CD4-positive, alpha-beta T cell treated with Interleukin-17A for 1 hour (primary cell): ENCODE measurements at regions not wholly inside any gene's neighbourhood (a gene's known extent, or its start where the extent isn't known, plus 50 kb on each side); places are given as distances from the start of the nearest gene placed in this dataset.

Experiments
- DNase-seq: peaks from one replicate; pipeline ENCODE4 v3.0.0-alpha.2; 2020

GRCh38 chr7:12741951-12742575 lies 54.6 kb downstream of the ARL4A start:
- DNase-seq = no peak

DNA sequence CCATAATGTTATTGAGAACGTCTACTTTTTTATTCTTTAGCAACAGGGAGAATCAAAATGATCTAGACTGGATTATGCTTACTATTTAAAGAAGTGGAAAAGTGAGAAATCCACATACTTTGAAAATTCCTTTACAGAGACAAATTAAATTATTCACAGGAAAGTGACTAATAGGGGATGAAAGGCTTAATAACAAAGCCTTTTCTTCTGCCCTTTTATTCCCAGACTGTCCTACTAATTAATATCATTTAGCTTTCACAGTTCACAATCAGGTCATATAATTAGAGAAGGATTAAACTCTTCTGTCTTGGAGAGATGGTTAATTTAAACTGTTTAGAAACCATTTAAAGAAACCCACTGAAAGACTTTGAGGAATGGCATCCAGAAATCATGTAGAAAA lies 58.8 kb downstream of the ARL4A start:
- no peak for DNase-seq

GRCh38 chr7:12747687-12748306 lies 60.4 kb downstream of the ARL4A start:
- no peak for DNase-seq

- no peak for DNase-seq
Observed at GRCh38 chr7:12749069-12749468, 61.6 kb downstream of the ARL4A start.

DNA sequence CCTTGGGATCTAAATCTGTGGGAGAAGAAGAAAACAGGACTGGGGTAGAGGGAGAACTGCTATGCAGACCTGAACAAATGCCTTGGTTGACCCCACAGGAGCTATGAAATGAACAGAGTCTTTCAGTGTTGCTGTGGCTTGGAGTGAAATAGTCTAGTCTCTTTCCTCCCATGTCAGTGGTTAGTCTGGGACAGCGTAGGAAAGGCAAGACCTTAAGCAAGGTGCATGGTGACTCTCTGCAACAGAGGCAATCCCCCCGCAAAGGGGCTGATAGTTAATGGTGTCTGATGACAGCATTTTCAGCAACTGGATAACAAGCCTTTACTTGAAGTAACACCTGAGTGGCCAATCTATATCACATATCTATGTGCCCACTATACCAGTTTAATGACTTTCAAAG lies 62.3 kb downstream of the ARL4A start:
- DNase-seq = no peak

DNA sequence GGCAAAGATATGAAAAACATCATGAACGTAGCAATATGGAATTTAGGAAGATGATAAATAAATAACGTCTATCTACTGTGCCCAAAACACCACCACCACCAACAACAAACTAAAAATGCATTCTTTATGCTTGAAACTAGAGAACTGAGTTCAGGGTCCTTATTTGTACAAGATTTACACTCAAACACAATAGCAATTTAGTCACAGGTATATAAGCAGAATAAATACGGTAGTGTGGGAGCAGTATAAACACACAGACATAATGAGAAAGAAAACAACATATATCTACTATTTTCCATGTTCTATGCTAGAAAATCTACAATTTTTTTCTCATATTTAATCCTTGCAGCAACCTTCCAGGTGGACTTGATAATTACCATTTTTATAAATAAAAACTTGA lies 64.3 kb downstream of the ARL4A start:
- no peak for DNase-seq

DNA sequence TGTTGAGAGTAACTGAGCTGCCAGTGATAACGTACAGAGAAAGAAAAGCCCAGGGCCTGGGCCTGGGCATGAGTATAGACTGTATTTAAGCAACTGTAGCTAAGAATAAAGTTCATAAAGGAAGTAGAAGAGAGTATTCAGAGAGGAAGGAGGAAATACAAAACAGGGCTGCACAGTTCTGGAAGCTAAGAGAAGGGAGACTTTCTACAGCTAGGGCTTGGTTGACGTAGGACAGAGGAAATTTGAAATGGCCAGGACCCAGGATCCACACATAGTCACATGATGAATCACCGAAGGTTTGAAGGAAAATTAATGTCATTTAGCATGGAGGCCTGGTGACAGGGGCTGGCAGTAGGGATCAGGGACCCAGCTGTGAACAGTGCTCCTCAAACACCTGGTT lies 66.7 kb downstream of the ARL4A start:
- no peak for DNase-seq

DNA sequence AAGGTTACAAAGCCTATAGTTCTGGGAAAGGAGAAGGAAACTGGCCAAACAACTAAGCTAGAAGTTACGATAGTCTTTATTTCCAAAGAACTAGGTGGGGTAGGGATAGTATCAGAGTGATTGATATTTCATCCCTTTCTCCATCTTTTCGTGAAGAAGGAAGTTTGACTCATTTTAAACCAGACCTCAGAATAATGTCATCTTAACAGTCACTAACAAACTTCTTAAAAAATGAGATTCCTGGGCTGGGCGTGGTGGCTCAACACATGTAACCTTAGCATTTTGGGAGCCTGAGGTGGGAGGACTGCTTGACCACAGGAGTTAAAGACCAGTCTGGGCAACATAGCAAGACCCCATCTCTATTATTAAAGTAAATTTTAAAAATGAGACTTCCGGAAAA lies 69.4 kb downstream of the ARL4A start:
- DNase-seq = no peak

DNA sequence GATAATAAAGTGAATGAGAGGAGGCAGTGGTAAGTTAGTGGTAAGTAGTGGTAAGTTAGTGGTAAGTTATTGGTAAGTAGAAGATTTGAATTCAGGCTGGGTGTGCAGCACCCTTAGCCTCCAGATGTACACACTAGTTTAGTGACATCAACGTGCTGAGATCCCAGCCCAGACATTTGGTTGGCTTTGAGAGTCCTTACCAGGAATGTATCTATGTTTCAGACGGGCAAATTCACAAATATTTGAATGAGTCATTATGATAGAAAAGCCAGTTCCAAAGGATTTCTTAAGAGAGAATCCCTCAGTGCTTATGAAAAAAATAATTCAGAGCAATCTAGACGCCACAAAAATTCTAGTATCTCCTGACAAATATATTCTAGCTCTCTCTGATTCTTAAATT lies 70.0 kb downstream of the ARL4A start:
- no peak for DNase-seq

GRCh38 chr7:12759151-12759550 lies 71.7 kb downstream of the ARL4A start:
- DNase-seq = no peak

DNA sequence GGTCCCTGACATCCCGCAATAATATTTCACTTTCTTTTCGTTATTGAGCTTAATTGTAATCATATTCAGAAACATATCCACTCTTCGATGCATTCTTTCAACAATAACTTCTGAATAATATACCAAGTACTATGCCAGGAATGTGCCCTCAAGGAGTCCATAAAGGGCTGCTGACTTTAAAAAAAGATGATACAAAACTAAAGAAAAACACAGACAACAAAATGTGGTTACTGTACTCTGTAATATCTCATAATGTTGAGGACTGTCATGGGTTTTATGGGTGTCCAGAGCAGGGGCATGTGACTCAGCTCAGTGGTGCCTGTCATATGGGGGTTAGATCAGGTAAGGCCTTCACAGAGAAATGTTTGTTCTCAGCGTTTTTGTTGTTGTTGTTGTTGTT lies 73.7 kb downstream of the ARL4A start:
- DNase-seq = no peak

- no peak for DNase-seq
Observed at GRCh38 chr7:12761691-12762090, 74.3 kb downstream of the ARL4A start.

DNA sequence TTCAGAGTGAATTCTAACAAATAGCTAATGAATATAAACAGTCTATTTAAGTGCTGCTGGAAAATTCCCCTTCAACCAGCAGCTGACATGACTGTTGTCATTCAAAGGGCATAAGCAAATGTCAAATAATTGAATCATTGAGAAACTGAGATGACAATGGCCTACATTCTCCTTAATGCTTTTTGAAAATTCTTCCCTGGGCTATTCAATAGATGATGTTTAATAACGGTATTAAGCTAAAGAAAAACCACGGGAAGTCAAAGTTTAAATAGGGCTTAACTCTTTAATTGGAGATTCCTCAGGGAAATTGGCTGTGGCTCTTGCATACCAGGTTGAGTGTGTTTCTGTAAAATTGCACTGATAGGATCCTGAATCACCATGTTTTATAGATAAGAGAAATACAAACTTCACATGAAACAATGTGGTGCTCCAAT lies 77.0 kb downstream of the ARL4A start:
- no peak for DNase-seq

GRCh38 chr7:12765431-12766100 lies 78.1 kb downstream of the ARL4A start:
- no peak for DNase-seq

- DNase-seq = no peak
Observed at GRCh38 chr7:12766416-12766815, 79.0 kb downstream of the ARL4A start.

- no peak for DNase-seq
Observed at GRCh38 chr7:12768948-12769347, 81.5 kb downstream of the ARL4A start.

DNA sequence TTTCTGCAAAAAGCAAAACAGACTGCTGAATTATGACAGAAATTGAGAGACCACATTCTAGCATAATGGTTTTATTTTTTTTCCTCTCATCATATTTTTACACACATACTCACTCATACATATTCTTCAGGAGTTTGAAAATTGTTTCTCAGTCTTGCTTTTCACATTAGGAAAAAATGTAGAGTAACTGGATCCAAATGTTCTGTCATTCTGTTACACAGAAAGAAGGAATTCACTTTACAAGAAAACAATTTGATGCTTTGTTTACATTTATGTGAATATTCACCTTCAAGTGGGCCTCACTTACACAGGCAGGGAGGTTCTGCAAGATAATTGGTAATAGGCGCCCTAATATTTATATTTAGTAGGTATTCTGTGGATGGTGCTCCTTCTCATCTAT lies 82.0 kb downstream of the ARL4A start:
- no peak for DNase-seq

- no peak for DNase-seq
Observed at GRCh38 chr7:12770227-12770975, 83.0 kb downstream of the ARL4A start.

- no peak for DNase-seq
Observed at GRCh38 chr7:12771378-12771877, 84.0 kb downstream of the ARL4A start.

- no peak for DNase-seq
Observed at GRCh38 chr7:12772768-12773167, 85.3 kb downstream of the ARL4A start.

DNA sequence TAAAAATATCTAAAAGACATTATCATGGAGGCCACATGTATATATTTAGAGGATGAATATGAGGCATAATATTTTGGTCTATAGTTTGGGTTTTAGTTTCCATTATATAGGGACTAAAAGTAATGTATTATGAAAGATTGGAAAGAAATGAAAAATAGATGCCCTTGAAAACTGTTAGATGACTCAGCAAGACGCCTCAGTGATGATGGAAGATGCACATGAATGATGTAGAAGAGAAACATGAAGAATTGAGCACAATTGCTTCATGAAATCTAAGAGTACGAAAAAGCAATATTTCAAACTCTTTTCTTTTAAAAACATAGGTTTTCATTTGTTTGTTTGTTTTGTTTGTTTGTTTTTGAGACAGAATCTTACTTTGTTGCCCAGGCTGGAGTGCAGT lies 89.8 kb downstream of the ARL4A start:
- DNase-seq = no peak

DNA sequence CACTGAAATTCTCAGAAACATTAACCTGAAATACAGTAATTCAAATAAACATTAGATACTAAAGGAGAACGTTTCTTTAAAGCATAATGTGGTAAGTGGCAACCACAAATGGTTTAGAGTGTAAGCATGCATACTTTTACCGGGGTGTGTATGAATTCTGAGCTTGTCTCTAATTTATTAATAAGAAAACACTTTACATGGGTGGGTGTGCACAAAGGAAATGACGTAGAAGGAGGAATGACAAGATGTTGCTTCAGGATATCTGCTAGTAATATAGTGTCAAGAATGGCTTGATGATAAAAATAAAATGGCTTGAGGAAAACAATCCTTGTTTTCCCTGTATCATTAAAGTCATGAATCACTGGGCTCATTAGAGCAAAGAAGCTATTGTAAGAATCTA lies 92.5 kb downstream of the ARL4A start:
- no peak for DNase-seq

DNA sequence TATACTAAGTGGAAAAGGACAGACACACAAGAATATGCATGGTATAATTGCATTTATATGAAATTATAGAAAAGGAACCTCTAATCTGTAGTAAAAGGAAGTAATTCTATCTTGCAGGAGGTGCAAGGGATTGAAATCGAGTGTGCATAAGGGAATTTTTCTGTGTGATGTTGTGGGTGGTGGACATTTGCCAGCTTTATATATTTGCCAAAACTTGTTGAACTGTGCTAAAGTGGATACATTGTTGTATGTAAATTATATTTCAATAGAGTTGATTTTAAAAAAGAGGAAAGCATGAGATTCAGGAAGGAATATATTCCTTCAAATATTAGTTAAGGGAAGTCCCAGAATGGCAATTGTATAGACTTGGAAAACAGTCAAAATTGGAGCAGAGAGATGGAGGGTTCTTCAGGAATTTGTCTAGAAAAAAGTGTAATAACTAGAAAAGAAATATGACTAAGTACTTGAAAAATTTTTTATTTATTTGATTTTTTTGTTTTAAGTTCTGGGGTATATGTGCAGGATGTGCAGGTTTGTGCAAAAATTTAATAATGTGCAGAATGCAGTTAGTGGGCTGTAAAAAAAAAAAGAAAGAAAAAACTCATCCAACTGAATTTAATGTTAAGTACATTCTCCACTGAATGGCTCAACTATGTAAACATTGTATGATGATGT lies 96.1 kb downstream of the ARL4A start:
- DNase-seq = no peak
